B cell (primary cell): ENCODE measurements at regions not wholly inside any gene's neighbourhood (a gene's known extent, or its start where the extent isn't known, plus 50 kb on each side); places are given as distances from the start of the nearest gene placed in this dataset.

Experiments
- ATAC-seq: fragments of 200-7000 bp; cut with Tn5 transposase; one replicate; pipeline ENCODE4 v1.10.0; 2021; ENCODE audit warnings: low read depth, mild to moderate bottlenecking, moderate number of reproducible peaks, moderate library complexity
- CTCF ChIA-PET: fragments of 350-600 bp; sonication (Branson Sonifier 250); formaldehyde crosslinking; loops from one replicate; lab custom pipeline; 2021; ENCODE audit warnings: antibody characterized with exemption, inconsistent platforms; lab: Charles Lee
- POLR2A ChIA-PET: fragments of 350-600 bp; sonication (Branson Sonifier 250); formaldehyde crosslinking; loops from one replicate; lab custom pipeline; 2021; ENCODE audit warnings: antibody characterized with exemption; lab: Charles Lee
- DNase-seq: peaks from one replicate; pipeline ENCODE4 v3.0.0; 2013
- H2AFZ ChIP-seq: 2 replicates; pipeline ENCODE4 v1.6.1; 2012; ENCODE audit warnings: mild to moderate bottlenecking, low read depth, low read length; ENCODE audit not compliant: insufficient read depth, poor library complexity, severe bottlenecking
- H3K27ac ChIP-seq, 2 donors: 1 replicate in 1 of 2; 2 replicates in 1 of 2; pipeline ENCODE4 v1.5.1; 2012 to 2013; ENCODE audit warnings: low read length in 2 of 2, mild to moderate bottlenecking in 2 of 2, moderate library complexity in 1 of 2
- H3K27me3 ChIP-seq, 4 experiments: fragments of 200-600 bp in 1 of 4; sonication (generic) in 1 of 4; replicated peaks in 1 of 4; 1 replicate in 2 of 4; 2 replicates in 2 of 4; pipeline versions ENCODE4 v1.6.1 to v1.7.0; 2013 to 2016; ENCODE audit warnings: low read length in 3 of 4, mild to moderate bottlenecking in 2 of 4, mixed read lengths in 1 of 4, moderate library complexity in 1 of 4; ENCODE audit not compliant: insufficient read depth in 4 of 4, control insufficient read depth in 3 of 4; ENCODE audit errors: control extremely low read depth in 1 of 4
- H3K36me3 ChIP-seq, 2 experiments: replicated peaks in 1 of 2; 1 replicate in 1 of 2; 2 replicates in 1 of 2; pipeline versions ENCODE4 v1.6.1 to v1.7.1; 2013; ENCODE audit warnings: low read length in 1 of 2; ENCODE audit not compliant: insufficient read depth in 2 of 2, control insufficient read depth in 1 of 2; ENCODE audit errors: control extremely low read depth in 1 of 2, extremely low read depth in 1 of 2
- H3K4me1 ChIP-seq, 2 donors: fragments of 200-600 bp in 1 of 2; sonication (generic) in 1 of 2; 1 replicate in 1 of 2; 2 replicates in 1 of 2; pipeline versions ENCODE4 v1.5.1 to v1.6.1; 2013 to 2017; ENCODE audit warnings: low read length in 2 of 2; ENCODE audit not compliant: control insufficient read depth in 2 of 2, insufficient read depth in 2 of 2
- H3K4me2 ChIP-seq: replicated peaks from 2 replicates; pipeline ENCODE3; 2012; ENCODE audit warnings: mild to moderate bottlenecking, low read depth, low read length; ENCODE audit not compliant: poor library complexity, severe bottlenecking
- H3K4me3 ChIP-seq, 5 experiments: fragments of 200-600 bp in 1 of 5; sonication (generic) in 1 of 5; 1 replicate in 3 of 5; 2 replicates in 2 of 5; pipeline versions ENCODE4 v1.5.1 to v1.7.0; 2011 to 2016; ENCODE audit warnings: low read length in 4 of 5, mild to moderate bottlenecking in 4 of 5, low read depth in 2 of 5, control low read depth in 1 of 5, moderate library complexity in 1 of 5; ENCODE audit not compliant: insufficient read depth in 1 of 5; ENCODE audit errors: control extremely low read depth in 1 of 5, extremely low read depth in 1 of 5
- H3K79me2 ChIP-seq: fragments of 200-600 bp; sonication (generic); one replicate; pipeline ENCODE4 v1.6.0; 2016; ENCODE audit warnings: low read length; ENCODE audit not compliant: control insufficient read depth, insufficient read depth
- H3K9ac ChIP-seq: fragments of 200-600 bp; sonication (generic); 2 replicates; pipeline ENCODE4 v1.6.1; 2017; ENCODE audit warnings: mild to moderate bottlenecking, low read length, moderate library complexity
- H3K9me3 ChIP-seq, 3 donors: one replicate each; pipeline versions ENCODE4 v1.6.1 to v1.7.1; 2013; ENCODE audit warnings: low read length in 2 of 3; ENCODE audit not compliant: control insufficient read depth in 2 of 3, insufficient read depth in 1 of 3; ENCODE audit errors: control extremely low read depth in 1 of 3
- H4K20me1 ChIP-seq: 2 replicates; pipeline ENCODE4 v1.6.0; 2012; ENCODE audit warnings: mild to moderate bottlenecking, low read length; ENCODE audit not compliant: insufficient read depth, control insufficient read depth, poor library complexity, severe bottlenecking
- H3K27ac Mint-ChIP-seq: one replicate; pipeline ENCODE4 v1.8.0; 2021; ENCODE audit warnings: mixed read lengths
- H3K27me3 Mint-ChIP-seq: one replicate; pipeline ENCODE4 v1.8.0; 2021; ENCODE audit warnings: mixed read lengths
- H3K4me1 Mint-ChIP-seq: one replicate; pipeline ENCODE4 v1.8.0; 2021; ENCODE audit warnings: mixed read lengths
- H3K4me3 Mint-ChIP-seq: one replicate; pipeline ENCODE4 v1.8.0; 2021; ENCODE audit warnings: mixed read lengths
- H3K9me3 Mint-ChIP-seq: one replicate; pipeline ENCODE4 v1.8.0; 2022; ENCODE audit warnings: mixed read lengths; ENCODE audit not compliant: insufficient read depth
- CTCF ChIP-seq: fragments of 200-600 bp; IDR thresholded peaks from one replicate; pipeline ENCODE4 v1.8.0; 2022; ENCODE audit warnings: antibody characterized with exemption, mild to moderate bottlenecking
- EZH2 ChIP-seq: IDR thresholded peaks from 2 replicates; pipeline ENCODE4 v1.6.1; 2012; ENCODE audit warnings: borderline replicate concordance, low read depth, mild to moderate bottlenecking, moderate library complexity, low read length; ENCODE audit not compliant: insufficient read depth, poor library complexity, severe bottlenecking
- WGBS: methylation state at CpG from one replicate; pipeline ENCODE4 v1.1.5; 2013; ENCODE audit warnings: missing lambda C conversion rate; ENCODE audit not compliant: insufficient coverage; 5-methylcytosine and 5-hydroxymethylcytosine counted together
- intact Hi-C: fragments of 100-400 bp; cut with micrococcal nuclease; formaldehyde crosslinking; loops from one replicate; pipeline ENCODE4 v1.10.0; 2022

DNA sequence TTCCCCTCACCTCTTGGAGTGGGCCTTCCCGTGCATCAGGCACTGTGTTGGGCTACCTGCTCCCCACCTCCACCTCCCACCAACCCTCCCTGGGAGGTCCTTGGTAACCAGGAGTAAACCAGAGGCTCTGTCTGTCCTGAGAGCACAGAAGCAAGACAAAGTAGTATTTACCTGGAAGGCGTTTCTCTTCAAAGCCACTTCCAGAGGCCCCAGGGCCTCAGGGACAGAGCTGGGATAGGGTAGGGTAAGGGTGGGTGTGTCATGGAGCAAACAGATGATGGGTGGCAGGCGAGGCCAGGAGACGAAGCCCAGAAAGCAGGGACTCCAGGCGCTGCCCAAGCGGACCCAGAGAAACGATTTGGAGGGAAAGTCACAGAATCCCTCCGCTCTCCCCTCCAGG lies 77.2 kb upstream of the TARDBP start:
- intact Hi-C loops = no loop called here
- CTCF ChIA-PET = no interaction called here
- Histone ChIP-seq H3K36me3 (no peaks in the 10 kb centered on the region), H3K4me2 (no peak overlapping the region), H3K4me3 (no peak overlapping the region), H3K4me1 (peaks cover 0 to 6% of the 10 kb centered on the region in 2 donors), H2AFZ (no peak overlapping the region), H3K9me3 (no peaks in the 10 kb centered on the region), H4K20me1 (no peaks in the 10 kb centered on the region), H3K27me3 (no peaks in the 10 kb centered on the region), H3K27ac (no peak overlapping the region), H3K79me2 (no peaks in the 10 kb centered on the region), H3K9ac (no peak overlapping the region)
- Mint-ChIP-seq H3K4me3 (no peak overlapping the region), H3K9me3 (no peaks in the 10 kb centered on the region), H3K4me1 (peaks cover 3% of the 10 kb centered on the region), H3K27me3 (peaks cover 10% of the 10 kb centered on the region), H3K27ac (no peak overlapping the region)
- TF ChIP-seq CTCF = no peak
- TF ChIP-seq EZH2 = no peak
- ATAC-seq (no peak), DNase-seq (no peak)
- POLR2A ChIA-PET = no interaction called here
- WGBS = 92% methylated on average over 8 of the region's 8 CpGs

DNA sequence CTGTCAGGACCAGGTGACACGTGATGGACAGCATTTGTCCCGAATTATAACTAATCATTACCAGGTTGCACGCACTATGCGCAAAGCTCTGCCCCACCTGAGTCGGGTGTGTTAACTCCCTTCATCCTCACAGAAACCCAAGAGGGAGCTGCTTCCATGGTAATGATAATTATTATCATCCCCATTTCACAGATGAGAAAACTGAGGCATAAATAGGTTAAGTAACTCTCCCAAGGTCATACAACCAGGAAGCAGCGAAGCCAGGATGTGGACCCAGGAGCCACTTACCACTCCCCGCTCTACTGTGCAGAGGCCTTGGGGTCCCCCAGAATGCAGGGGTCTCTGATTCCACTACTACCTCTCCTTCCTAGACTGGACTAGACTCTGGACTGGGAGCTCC lies 76.7 kb upstream of the TARDBP start:
- Mint-ChIP-seq H3K27ac (no peak overlapping the region), H3K9me3 (no peaks in the 10 kb centered on the region), H3K4me3 (no peak overlapping the region), H3K27me3 (peaks cover 10% of the 10 kb centered on the region), H3K4me1 (peaks cover 6% of the 10 kb centered on the region)
- no peak overlapping the region for H3K27ac ChIP-seq
- H3K4me2 ChIP-seq = no peak overlapping the region
- H2AFZ ChIP-seq = no peak overlapping the region
- no peaks in the 10 kb centered on the region for H3K27me3 ChIP-seq
- H3K9ac ChIP-seq = no peak overlapping the region
- TF ChIP-seq CTCF (no peak), EZH2 (no peak)
- H3K79me2 ChIP-seq = no peaks in the 10 kb centered on the region
- POLR2A ChIA-PET = no interaction called here
- CTCF ChIA-PET = no interaction called here
- intact Hi-C loops = no loop called here
- DNase-seq (no peak), ATAC-seq (no peak)
- H3K4me3 ChIP-seq = no peak overlapping the region
- no peaks in the 10 kb centered on the region for H3K36me3 ChIP-seq
- peaks cover 0 to 7% of the 10 kb centered on the region in 2 donors for H3K4me1 ChIP-seq
- WGBS = 94% methylated on average over 4 of the region's 7 CpGs
- H4K20me1 ChIP-seq = no peaks in the 10 kb centered on the region
- no peaks in the 10 kb centered on the region for H3K9me3 ChIP-seq
